ENCODE measurements at regions not wholly inside any gene's neighbourhood (a gene's known extent, or its start where the extent isn't known, plus 50 kb on each side); places are given as distances from the start of the nearest gene placed in this dataset.

DNA sequence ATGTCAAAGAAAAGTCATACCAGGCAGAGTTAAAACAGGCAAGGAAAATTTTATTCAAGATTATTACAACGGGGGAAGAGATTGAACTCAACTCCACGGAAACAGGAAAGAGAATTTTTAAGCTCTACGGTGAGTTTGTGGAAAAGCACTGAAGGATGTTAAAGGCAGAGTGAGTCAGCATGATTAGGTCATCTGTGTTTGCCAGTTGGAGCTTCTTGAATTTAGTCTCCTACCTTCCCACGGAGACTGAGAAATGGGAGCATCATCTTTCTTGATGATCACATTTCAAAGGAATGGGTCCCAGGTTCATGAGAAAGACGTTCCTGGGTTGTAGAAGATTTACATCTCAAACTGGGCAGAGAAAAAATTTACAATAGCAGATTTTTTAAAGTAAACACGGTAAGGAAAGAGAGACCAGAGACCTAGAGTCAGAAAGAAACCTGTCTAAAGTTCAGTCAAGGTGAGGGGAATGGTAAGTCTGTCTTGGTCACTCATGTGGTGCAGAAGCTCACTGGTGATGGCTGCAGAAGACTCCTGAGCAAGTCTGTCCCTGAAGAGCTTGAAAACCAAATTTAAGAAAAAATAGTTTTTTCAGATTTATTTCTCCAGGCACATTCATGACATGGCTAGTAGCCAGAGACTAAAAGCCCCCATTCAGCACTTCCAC lies 516.9 kb upstream of the LRRN3 start:
- TF ChIP-seq PATZ1 (CRISPR knock-in tag; IDR thresholded peaks at IDR 0.05; ENCODE audit: borderline replicate concordance) (no peak), RARB (CRISPR knock-in tag; IDR thresholded peaks at IDR 0.05) (no peak), TCF4 (CRISPR knock-in tag; IDR thresholded peaks at IDR 0.05; ENCODE audit: borderline replicate concordance) (no peak)

All from SK-N-SH treated with all-trans-retinoic acid at 6 μM for 48 hours (cell line).